GM19328 (cell line): ENCODE measurements at regions not wholly inside any gene's neighbourhood (a gene's known extent, or its start where the extent isn't known, plus 50 kb on each side); places are given as distances from the start of the nearest gene placed in this dataset.
"Not testable (repeated sequence)": the region's sequence is repeated elsewhere in the genome, so short reads cannot be mapped to it uniquely, and the experiment has no call there.

Experiments used
- ATAC-seq: cut with Tn5 transposase; IDR thresholded peaks from one replicate; pipeline ENCODE4 v1.9.1; 2021; ENCODE audit warnings: mild to moderate bottlenecking, moderate library complexity; ENCODE audit not compliant: unreplicated experiment

DNA sequence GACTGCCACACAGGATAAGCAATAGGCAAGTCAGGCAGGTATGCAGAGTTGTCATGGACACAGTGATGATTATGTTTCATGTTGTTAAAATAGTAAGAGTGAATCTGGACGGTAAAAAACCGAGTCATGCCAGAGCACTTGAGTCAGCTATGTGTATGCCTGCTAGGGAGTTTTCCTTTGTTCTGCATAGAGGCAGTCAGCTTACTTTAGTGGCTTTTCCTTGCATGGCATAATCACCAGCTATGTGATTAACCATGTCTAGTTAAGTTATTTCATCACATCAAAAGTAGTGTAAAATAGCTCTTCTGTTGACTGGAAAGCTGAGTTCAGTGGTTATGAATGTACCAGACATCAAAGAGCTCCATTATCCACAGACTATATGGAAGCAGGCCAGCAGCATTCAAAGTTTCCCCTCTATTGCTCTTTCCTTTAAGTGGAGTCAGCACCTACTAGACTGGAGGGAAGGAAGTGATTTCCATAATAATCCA, 989.8 kb downstream of the TLE1 start:
- no peak for ATAC-seq

DNA sequence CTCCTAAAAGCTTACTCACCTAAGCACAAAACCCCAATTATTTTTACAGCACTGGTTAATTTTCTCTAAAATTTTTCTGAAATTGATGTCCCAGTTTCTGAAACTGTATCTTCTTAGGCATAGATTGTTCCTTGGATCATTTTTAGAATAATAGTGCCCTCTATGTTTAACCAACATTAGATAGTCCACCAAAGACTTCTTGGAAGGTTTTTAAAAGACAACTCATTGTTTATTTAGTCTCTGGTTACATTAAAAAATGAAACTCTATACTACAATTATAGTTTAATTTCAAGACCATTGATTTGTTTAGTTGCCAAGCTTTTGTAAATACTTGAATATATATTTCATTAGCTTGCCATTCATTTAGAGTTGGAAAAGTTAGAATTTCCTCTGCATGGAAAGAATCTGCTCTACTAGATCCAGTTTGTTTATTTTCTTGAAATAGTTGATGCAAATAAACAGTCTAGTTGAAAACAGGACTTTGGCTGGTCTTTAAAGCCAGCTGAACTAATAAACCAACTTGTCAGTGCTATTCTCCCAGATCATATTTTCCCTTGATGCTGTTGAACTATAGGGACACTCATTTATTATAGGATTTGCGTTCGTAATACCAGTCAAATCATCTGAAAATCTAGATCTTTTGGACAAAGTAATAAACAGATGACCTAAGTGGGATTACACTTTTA, 990.5 kb downstream of the TLE1 start:
- no peak for ATAC-seq

- no peak for ATAC-seq
Observed at GRCh38 chr9:80692751-80693150, 996.6 kb downstream of the TLE1 start.

- ATAC-seq = no peak
Observed at GRCh38 chr9:80691229-80691628, 998.1 kb downstream of the TLE1 start.

DNA sequence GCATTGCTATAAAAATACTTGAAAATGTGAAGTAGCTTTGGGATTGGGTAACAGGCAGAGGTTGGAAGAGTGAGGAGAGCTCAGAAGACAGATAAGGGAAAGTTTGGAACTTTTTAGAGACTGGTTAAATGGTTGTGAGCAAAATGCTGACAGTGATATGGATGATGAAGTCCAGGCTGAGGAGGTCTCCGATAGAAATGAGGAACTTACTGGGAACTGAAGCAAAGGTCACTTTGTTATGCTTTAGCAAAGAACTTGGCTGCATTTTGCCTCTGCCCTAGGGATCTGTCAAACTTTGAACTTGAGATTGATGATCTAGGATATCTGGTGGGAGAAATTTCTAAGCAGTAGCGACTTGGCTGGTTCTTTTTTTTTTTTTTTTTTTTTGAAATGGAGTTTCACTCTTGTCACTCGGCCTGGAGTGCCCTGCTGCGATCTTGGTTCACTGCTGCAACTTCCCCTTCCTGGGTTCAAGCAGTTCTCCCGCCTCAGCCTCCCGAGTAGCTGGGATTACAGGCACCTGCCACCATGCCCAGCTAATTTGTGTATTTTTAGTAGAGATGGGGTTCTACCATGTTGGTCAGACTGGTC, 998.9 kb downstream of the TLE1 start:
- no peak for ATAC-seq

GRCh38 chr9:80679916-80680315, 1009.4 kb downstream of the TLE1 start:
- no peak for ATAC-seq

- no peak for ATAC-seq
Observed at GRCh38 chr9:80678906-80679305, 1010.4 kb downstream of the TLE1 start.

GRCh38 chr9:80673496-80673895, 1015.9 kb downstream of the TLE1 start:
- ATAC-seq = no peak

GRCh38 chr9:80665479-80665878, 1023.9 kb downstream of the TLE1 start:
- ATAC-seq = no peak

DNA sequence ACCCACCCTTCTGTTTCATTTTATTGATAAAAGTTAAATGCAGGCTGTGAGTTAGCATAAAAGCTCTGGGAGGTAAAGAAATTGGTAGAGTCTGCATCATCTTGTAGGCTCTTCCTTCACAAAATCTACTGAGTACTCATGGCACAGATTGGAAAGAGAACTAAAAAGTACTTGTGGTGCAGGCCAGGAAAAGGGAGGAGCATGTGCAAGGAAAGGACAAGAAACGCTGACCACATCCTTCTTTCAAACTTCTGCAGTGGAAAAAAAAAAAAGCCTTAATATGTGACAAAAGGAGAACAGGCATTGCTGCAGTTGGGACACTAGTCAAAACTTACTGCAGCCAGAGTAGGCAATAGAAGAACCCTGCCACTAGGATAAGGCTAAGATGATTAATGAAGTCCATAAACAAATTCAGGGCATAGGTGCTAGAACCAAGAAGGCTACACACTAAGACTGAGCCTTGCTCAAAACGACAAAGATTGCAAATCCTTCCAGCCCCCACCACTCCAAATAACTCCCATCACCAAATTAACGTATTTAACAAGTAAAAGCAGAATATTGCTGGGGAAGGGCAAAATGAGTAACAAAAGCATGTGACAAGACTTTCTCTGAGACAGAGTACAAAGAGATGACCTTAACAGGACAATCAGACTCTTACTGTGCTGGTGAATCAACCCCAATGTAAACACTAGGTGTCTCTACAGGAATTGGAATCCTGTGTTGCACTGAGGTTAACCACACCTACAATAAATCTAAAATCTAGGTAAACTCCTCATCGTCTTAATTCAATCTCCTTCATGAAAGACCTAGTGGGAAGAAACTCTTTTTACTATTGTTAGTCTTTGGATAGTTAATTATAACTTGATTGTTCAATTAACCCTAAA, 1024.8 kb downstream of the TLE1 start:
- no peak for ATAC-seq

DNA sequence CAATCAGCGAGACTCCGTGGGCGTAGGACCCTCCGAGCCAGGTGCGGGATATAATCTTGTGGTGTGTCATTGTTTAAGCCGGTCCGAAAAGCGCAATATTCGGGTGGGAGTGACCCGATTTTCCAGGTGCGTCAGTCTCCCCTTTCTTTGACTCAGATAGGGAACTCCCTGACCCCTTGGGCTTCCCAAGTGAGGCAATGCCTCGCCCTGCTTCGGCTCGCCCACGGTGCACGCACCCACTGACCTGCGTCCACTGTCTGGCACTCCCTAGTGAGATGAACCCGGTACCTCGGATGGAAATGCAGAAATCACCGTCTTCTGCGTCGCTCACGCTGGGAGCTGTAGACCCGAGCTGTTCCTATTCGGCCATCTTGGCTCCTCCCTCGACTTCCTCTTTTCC, 1029.6 kb downstream of the TLE1 start:
- ATAC-seq = not testable (repeated sequence)

DNA sequence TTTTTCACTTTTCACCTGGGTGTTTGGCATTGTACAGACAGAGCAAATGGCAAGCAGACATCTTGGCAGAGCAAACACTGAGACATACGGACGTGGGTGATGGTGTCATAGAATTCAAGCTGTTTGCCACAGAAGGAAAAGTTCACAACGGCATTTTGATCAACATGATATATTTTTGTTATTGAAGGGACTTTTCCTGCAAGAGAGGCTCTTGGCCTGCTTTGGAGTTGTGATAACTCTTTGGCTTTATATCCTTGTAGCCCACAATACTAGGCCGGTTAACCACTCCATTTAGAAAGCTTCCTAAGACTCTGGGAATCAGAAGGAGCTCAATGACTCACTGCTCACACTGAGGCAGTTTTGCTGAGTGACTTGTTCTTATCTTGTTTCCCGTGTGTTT, 1038.3 kb downstream of the TLE1 start:
- no peak for ATAC-seq

DNA sequence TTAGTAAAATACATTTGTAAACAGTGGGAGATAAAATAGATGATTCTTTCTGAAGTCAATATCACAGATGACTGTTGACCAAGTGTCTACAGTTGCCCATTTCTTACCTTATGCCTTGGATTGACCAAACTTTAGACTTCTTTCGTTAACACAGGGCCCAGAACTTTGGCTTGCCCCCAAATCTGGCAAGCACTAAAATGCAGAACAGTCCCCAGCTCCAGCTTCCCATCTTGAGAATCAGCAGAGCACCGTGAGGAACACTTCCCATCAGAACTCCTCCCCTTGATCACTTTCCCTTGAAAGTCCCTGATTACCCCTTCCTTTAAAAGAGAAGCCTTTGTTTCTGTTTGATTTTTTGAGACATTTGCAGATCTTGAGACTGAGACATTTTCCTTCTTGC, 1039.9 kb downstream of the TLE1 start:
- ATAC-seq = no peak

DNA sequence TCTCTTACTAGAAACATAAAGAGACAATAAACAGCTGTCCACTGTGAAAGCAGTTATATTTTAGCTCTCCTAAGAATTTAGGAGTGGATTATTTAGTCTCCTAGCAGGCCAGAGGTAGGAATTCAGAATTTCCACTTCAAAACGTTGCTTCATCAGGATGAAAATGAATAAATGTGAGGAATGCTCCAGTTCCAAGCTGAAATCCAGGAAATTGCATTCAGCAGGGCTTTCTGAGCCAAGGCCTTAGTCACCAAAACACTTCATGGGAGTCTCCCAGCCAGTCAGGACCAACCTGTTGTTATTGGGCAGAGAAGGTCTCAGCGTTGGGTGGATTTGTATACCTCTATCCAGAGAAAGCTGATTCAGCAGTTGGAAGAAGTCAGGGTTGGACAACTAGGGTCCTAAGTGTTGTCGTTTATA, 1040.3 kb downstream of the TLE1 start:
- no peak for ATAC-seq

DNA sequence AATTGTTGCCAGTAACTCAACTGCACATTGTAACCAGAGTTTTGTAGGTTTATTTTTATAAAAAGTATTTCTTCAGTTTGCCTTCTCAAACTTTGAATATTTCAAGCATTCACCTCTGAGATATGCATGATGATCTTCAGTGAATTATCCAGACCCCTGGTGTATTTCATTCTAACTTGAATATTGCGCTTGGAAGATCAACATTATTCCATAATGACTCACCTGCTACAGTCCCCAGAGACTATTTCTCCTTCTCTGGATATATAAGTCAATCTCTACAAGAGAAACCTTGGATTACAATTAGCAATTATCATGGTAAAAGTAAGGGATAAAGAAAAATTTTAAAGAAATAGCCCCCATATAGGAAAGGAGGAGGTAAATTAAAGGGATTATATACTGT, 1041.0 kb downstream of the TLE1 start:
- ATAC-seq = no peak

- ATAC-seq = no peak
Observed at GRCh38 chr9:80646211-80646610, 1043.1 kb downstream of the TLE1 start.

- ATAC-seq = no peak
Observed at GRCh38 chr9:80644044-80644443, 1045.3 kb downstream of the TLE1 start.

DNA sequence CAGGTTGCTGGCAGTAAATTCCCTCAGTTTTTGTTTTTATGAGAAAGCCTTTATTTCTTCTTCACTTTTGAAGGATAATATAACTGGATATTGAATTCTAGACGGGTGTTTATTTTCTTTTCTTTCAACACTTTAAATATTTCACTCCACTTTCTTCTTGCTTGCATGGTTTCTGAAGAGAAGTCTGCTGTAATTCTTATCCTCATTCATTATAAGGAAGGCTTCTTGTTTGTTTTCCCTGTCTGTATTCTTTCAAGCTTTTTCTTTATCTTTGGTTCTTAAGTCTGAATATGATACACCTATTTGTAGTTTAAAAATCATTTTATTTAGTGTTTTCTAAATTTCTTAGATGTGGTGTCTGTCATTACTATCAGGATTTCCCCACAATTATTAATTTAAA, 1054.3 kb downstream of the TLE1 start:
- ATAC-seq = no peak

- ATAC-seq = no peak
Observed at GRCh38 chr9:80632041-80632440, 1057.3 kb downstream of the TLE1 start.

DNA sequence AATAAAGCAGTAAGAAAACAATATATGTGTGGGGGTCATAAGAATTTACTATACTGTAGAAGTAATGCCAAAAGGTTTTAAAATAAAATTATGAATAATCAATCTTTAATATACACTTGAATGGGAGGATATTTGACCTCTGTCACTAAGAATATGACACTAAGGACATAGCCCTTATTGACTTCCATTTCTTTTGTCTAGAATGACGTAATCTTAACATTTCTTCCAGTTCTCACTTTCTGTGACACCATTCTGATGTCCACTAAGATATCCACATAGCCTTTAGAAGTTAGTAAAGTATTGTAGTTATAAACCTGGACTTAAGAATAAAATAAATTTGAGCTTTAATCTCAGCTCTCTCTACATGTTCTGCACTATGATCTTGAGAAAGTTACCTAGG, 1050.7 kb downstream of the TLE4 start:
- no peak for ATAC-seq

- ATAC-seq = no peak
Observed at GRCh38 chr9:80619356-80619755, 1047.6 kb downstream of the TLE4 start.

DNA sequence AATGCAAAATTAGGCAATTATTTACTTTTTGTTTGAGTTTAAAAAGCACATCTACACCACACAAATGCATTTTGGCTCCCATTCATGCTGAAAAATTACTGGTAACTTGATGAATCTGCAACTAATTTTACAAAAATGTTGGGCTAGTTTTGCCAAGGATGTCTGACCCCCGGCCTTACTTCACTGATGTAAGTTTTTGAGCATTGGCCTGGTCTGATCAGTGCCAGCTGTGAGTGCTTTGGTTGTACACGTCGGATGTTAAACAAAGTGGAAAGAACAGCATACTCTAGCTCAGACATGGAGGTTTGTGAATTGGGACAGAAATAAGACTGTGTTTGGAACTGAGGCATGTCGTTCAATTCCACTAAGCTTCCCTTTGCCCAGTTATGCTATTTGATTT, 1044.2 kb downstream of the TLE4 start:
- no peak for ATAC-seq
